GM10266 (cell line): ENCODE measurements at regions not wholly inside any gene's neighbourhood (a gene's known extent, or its start where the extent isn't known, plus 50 kb on each side); places are given as distances from the start of the nearest gene placed in this dataset.

Source experiments
- DNase-seq: peaks from one replicate; pipeline ENCODE4 v3.0.0; 2012; ENCODE audit errors: extremely low spot score
- TF ChIP-seq, protein P1 (sequence below): IDR thresholded peaks from 2 replicates; pipeline ENCODE4 v1.5.1; 2012; ENCODE audit warnings: mild to moderate bottlenecking, low read depth; ENCODE audit not compliant: control insufficient read depth, insufficient read depth; ENCODE audit errors: missing control alignments

GRCh38 chr3:8276056-8276455 lies 225.6 kb upstream of the LMCD1 start:
- DNase-seq, result no peak
- TF ChIP-seq, protein P1, sequence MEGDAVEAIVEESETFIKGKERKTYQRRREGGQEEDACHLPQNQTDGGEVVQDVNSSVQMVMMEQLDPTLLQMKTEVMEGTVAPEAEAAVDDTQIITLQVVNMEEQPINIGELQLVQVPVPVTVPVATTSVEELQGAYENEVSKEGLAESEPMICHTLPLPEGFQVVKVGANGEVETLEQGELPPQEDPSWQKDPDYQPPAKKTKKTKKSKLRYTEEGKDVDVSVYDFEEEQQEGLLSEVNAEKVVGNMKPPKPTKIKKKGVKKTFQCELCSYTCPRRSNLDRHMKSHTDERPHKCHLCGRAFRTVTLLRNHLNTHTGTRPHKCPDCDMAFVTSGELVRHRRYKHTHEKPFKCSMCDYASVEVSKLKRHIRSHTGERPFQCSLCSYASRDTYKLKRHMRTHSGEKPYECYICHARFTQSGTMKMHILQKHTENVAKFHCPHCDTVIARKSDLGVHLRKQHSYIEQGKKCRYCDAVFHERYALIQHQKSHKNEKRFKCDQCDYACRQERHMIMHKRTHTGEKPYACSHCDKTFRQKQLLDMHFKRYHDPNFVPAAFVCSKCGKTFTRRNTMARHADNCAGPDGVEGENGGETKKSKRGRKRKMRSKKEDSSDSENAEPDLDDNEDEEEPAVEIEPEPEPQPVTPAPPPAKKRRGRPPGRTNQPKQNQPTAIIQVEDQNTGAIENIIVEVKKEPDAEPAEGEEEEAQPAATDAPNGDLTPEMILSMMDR, result no peak

GRCh38 chr3:8276506-8276905 lies 225.1 kb upstream of the LMCD1 start:
- no peak for DNase-seq
- TF ChIP-seq, protein P1, result no peak

- TF ChIP-seq, protein P1, result no peak
- DNase-seq, result no peak
Observed at GRCh38 chr3:8278448-8278847, 223.2 kb upstream of the LMCD1 start.

DNA sequence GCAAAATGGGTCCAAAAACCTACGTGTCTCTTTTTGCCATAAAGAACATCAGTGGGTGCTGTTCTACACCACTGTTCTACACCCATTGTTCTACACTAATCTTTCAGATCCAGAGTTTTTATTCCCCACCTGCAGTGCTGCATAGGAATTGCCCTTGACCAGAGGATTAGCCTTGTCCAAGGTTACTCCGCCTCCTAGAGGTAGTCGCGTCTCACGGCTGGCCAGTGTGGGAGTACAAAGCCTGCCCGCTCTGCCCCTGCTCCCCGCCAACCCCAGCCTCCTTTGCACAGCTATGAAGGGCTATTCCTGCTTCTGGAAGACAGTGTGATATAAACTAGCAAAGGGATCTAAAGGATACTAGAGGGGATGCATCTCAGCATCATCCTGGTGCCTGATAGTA lies 222.1 kb upstream of the LMCD1 start:
- TF ChIP-seq, protein P1, result no peak
- DNase-seq, result no peak

DNA sequence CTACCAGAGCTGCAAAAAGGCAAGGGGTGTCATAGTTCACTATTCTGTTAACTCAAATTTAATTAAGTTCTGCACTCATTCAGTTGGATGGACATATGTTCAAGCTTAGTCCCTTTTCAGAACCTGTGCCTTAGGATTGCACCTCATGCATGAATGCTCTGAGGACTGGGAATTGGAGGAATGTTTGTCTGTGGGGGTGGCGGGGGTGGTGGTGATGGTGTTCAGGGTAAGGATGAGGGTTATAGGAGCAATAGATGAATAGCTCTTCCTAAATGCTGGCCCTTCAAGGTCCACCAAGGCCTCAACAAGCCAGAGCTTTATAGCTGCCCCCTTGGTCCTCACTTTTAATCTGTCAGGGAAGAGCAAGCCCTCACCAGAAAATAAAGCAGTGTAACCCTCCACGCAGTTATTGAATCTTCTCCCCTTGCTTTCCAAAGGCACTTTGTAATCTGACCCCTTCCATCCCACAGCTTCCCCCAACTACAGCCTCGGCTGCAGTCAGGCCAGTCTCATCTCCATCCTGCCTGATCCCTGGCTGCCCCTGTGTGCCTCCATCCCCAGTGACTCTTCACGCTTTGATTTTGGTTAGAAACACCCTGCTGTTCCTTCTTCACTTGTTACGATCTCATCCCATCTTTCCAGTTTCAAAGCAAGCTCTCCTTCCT lies 221.6 kb upstream of the LMCD1 start:
- TF ChIP-seq, protein P1, result no peak
- no peak for DNase-seq

DNA sequence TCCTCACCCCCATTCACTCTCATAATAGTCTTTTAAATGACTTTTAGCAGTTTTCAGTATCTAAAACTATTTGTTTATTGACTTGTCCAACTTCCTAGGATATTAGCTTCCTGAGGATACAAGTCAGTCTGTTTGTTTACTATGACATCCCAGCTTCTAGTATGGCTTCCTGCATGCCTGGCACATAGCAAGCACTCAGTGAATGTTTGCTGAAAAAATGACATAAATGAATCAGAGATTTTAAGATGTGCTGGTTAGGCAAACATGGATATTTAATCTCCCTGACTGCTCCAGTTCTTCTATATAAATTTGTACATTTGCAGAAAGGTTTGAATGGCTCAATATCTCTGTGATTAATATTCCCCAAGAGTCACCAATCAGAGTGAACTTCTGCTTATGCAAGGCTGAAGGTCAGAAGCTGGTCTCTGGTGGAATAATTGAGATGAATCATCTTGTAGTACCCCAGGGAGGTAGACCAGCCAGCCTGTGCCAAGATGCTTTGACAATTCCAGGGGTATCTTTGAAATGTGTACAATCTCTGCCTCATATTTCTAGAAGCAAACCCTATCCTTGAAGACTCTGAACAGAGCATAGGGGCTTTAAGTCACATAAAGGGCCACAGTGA lies 219.0 kb upstream of the LMCD1 start:
- TF ChIP-seq, protein P1, result no peak
- DNase-seq, result no peak

DNA sequence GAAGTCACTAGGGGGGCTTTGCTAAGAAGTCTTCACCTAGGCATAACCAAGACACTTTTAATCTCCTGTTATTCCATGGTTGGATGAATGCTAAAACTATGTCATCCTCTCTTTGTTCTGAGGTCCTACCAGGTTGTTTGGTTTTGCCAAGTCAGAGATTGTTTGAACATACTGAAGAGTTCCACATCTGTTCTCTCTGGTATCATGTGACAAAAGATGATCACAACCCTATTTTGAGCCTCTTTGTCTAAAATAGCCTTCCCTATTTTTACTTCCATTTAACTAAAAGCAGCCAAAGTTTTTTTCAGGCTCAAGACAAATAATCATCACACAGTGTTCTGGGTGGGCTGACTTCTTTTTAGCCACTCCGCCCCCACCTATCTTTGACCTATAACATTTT lies 218.4 kb upstream of the LMCD1 start:
- no peak for DNase-seq

More for the DNA sequence above, 218.4 kb upstream of the LMCD1 start:
- TF ChIP-seq, protein P1, result no peak
